NOMO-1 (cell line): ENCODE measurements at regions not wholly inside any gene's neighbourhood (a gene's known extent, or its start where the extent isn't known, plus 50 kb on each side); places are given as distances from the start of the nearest gene placed in this dataset.
A peak's percentile ranks its signal among the peaks of the same experiment; 100 is the strongest.
"Not testable (repeated sequence)": the region's sequence is repeated elsewhere in the genome, so short reads cannot be mapped to it uniquely, and the experiment has no call there.

Experiments
- DNase-seq, 2 experiments: peaks; one replicate each; lab custom pipeline; 2025; ENCODE audit not compliant: unreplicated experiment in 2 of 2; lab: John Stamatoyannopoulos, UW

DNA sequence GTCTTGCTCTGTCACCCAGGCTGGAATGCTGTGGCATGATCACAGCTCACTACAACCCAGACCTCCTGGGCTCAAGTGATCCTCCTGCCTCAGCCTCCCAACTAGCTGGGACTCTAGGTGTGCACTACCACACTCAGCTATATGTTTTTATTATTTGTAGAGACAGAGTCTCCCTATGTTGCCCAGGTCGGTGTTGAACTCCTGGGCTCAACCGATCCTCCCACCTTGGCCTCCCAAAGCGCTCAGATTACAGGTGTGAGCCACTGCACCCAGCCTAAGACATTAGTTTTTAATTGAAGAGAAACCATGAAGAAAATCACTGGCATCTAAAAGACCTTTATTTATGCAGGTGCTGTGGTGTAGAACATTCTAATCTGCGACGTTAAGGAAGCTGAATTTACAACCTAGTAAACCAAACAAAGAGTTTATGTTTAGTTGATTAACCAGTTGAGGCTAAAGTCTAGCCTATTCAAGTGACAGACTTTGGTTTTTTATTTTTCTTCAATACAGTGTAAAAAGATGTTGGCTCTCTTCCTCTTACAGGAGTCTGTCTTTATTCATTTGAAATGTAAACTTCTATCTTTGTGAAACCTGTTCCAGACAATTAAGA is 52.5 kb upstream of the NBL1 start:
- no peak for DNase-seq

- no peak for DNase-seq
Measured at GRCh38 chr1:19585507-19585906, 58.6 kb upstream of the NBL1 start.

DNA sequence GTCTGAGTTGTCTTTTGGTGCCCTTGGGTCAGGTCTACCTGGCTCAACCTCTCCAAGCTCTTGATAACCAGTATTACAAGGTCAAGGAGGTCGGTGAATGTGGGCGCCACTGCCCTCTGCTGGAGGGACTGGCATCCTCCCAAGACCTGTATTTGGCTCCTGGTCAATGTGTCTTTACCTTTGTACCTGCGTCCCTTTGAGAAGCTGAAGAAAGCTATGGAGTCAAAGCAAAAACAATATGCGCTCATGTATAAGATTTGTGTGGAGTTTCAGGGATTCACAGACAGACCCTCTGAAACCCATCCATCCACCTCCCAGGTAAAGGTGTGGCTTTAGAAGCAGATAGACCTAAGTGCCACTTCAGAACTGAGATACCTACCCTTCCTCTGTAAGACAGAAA is 61.8 kb upstream of the NBL1 start:
- peak; percentile 19 to 21 for DNase-seq

- no peak for DNase-seq
Measured at GRCh38 chr1:19581381-19581780, 62.7 kb upstream of the NBL1 start.

- DNase-seq, result no peak
Measured at GRCh38 chr1:19577561-19577960, 66.5 kb upstream of the NBL1 start.

- DNase-seq, result no peak
Measured at GRCh38 chr1:19577036-19577435, 67.1 kb upstream of the NBL1 start.

GRCh38 chr1:19569786-19570185 is 74.3 kb upstream of the NBL1 start:
- DNase-seq, result no peak

DNA sequence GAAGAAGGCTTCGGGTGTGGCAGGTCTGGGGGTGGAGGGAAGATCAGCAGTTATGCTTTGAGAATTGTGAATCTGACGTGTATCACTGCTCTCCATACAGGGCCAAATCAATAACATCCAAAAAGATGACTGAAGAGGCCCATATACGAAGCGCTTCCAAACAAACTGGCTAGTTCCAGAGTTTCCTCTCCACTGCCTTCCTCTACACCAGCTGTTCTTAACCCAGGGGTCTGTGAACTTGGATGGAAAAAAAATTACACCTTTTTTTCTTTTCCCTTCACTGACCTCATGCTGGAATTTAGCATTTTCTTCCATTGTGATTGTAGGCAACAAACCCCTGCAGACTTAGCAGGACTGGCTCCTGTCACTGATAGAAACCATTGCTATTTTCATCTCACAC is 77.1 kb upstream of the NBL1 start:
- no peak for DNase-seq

GRCh38 chr1:19564366-19564765 is 79.0 kb upstream of the CAPZB start:
- no peak for DNase-seq

DNA sequence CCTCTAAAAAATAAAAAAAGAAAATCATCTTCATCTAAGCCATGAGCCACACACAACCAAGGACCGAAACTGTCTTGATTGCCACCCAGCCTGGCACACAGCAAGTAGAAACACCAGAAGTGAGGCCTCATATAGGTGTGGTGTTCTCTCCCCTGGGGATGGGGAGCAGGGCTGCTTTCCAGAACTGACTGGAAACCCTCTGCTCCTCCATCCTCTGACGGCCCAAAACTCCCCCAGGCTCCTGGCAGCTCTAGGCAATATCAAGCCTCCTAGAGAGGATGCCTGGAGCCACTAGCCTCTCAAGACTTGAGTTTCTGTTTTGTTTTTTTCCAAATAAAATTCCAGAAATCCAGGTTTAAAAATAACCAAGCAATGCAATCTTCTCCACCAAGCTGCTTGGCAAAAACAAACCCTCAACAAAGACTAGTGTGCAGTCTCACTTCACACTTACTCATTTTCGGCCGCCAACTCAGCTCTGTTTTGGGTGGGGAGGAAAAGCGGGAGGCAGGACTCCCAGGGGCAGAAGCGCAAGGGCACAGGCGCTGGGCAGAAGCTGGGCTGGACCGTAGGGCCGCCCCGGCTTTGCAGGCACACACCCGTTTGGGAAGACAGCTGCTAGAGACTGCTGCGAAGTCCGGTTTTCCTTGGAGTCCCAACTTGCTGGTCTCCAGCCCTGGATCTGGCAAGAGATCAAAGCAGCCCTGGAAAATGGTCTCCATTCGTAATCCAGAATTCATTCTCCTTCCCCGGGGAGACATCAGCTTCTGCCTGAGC is 78.2 kb upstream of the CAPZB start:
- no peak for DNase-seq

DNA sequence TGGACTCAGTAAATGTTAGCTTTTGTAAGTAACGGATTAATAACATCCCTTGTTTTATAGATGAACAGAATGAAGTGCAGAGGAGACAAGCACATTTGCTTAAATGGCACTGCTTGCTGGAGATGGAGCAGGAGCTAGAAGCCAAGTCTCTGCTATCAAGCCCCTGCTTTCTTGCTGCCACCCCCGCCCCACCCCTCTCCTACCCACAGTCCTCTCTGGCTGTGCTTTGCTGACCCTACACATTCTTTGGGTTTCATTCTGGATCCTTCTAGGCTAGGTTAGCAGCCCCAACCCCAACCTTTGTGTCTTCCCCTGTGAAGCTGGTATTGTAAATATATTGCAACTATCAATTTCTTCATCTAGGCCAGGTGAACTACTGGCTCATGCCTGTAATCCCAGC is 77.5 kb upstream of the CAPZB start:
- no peak for DNase-seq

DNA sequence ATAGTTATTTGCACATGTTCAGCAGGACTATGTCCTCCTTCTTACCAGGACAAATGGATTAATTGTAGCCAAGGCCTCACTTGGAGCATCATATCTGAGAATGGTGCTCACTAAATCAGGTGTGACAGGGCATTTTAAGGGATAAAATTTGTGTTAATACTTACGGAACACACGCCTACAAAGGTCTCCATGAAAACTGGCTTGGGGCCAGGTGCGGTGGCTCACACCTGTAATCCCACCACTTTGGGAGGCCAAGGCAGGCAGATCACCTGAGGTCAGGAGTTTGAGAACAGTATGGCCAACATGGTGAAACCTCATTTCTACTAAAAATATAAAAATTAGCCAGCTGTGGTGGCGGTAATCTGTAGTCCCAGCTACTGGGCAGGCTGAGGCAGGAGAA is 75.1 kb upstream of the CAPZB start:
- DNase-seq, result no peak

DNA sequence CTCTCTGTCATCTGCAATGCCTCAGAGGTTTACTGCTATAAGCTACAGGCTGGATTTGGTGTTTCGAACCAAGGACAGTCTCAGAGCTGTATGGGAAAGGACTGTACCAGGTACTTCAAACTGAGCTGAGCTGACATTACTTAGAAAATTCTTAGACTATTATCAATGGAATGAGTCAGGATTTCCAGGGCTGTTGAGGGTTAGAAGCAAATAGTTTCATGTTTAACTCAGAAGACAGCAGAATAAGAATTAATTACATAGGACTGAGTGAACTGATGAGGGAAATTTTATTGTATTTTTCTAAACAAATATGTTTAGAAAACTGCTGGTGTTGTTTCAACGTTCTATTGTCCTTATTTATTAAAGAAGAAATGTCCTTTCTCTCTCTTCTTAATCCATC is 74.3 kb upstream of the CAPZB start:
- no peak for DNase-seq

GRCh38 chr1:19557609-19558051 is 72.3 kb upstream of the CAPZB start:
- DNase-seq, result no peak

GRCh38 chr1:19554090-19554489 is 68.8 kb upstream of the CAPZB start:
- no peak for DNase-seq

- DNase-seq, result no peak
Measured at GRCh38 chr1:19552291-19553010, 67.1 kb upstream of the CAPZB start.

DNA sequence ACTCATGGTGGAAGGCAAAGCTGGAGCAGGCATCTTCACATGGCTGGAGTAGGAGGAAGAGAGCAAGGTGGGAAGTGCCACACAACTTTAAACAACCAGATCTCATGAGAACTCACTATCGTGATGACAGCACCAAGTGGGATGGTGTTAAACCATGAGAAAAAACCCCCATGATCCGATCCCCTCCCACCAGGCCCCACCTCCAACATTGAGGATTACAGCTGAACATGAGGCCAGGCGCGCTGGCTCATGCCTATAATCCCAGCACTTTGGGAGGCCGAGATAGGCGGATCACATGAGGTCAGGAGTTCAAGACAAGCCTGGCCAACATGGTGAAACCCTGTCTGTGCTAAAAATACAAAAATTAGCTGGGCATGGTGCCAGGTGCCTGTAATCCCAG is 66.5 kb upstream of the CAPZB start:
- DNase-seq, result not testable (repeated sequence)

DNA sequence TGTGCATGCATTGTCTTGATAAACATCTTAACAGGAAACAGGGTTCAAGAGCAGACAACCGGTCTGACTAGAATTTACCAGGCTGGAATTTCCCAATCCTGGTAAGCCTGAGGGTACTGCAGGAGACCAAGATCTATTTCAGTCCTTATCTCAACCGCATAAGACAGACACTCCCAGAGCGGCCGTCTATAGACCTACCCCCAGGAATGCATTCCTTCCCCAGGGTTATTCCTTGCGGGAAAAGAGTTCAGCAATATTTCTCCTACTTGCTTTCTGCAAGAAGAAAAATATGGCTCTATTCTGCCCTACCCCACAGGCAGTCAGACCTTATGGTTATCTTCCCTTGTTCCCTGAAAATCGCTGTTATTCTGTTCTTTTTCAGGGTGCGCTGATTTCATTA is 65.1 kb upstream of the CAPZB start:
- DNase-seq, result not testable (repeated sequence)

DNA sequence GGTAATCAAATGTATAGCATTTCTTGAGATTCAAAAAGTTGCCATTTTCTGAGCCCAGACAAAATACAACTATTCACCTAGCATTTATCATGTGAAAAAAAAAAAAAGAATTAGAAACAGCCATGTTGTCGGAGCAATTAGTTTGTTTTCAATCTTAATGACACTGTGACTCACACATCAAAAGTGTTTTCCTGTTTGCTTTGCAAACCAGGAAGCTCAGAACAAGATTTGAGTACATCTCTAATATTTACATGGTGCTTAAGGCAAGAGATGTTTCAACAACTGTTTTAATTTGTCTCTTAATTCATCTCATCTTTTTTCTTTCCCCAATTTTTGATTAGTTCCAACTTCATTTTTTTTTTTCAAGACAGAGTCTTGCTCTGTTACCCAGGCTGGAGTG is 62.5 kb upstream of the CAPZB start:
- DNase-seq, result no peak

GRCh38 chr1:19536519-19536918 is 51.2 kb upstream of the CAPZB start:
- no peak for DNase-seq

GRCh38 chr1:19535214-19535613 is 49.9 kb upstream of the CAPZB start:
- no peak for DNase-seq
